HG02798 (cell line): ENCODE measurements at regions not wholly inside any gene's neighbourhood (a gene's known extent, or its start where the extent isn't known, plus 50 kb on each side); places are given as distances from the start of the nearest gene placed in this dataset.
A peak's percentile ranks its signal among the peaks of the same experiment; 100 is the strongest.

ENCODE experiments used
- ATAC-seq: cut with Tn5 transposase; IDR thresholded peaks from one replicate; pipeline ENCODE4 v1.9.1; 2021; ENCODE audit warnings: mild to moderate bottlenecking; ENCODE audit not compliant: unreplicated experiment, poor library complexity

- no peak for ATAC-seq
Measured at GRCh38 chr12:127078577-127079350, 1188.2 kb upstream of the TMEM132C start.

GRCh38 chr12:127079636-127080035, 1187.3 kb upstream of the TMEM132C start:
- no peak for ATAC-seq

- ATAC-seq = no peak
Measured at GRCh38 chr12:127081058-127081457, 1185.9 kb upstream of the TMEM132C start.

GRCh38 chr12:127083008-127083949, 1183.7 kb upstream of the TMEM132C start:
- ATAC-seq = peak; percentile 96

GRCh38 chr12:127101076-127101475, 1165.9 kb upstream of the TMEM132C start:
- ATAC-seq = no peak

GRCh38 chr12:127106041-127106440, 1160.9 kb upstream of the TMEM132C start:
- ATAC-seq = no peak

- no peak for ATAC-seq
Measured at GRCh38 chr12:127106697-127107096, 1160.3 kb upstream of the TMEM132C start.

- ATAC-seq = no peak
Measured at GRCh38 chr12:127107744-127108143, 1159.2 kb upstream of the TMEM132C start.

- ATAC-seq = peak; percentile 90
Measured at GRCh38 chr12:127108360-127109215, 1158.4 kb upstream of the TMEM132C start.

- ATAC-seq = no peak
Measured at GRCh38 chr12:127113945-127114344, 1153.0 kb upstream of the TMEM132C start.

GRCh38 chr12:127115468-127116035, 1151.4 kb upstream of the TMEM132C start:
- ATAC-seq = no peak

- no peak for ATAC-seq
Measured at GRCh38 chr12:127118251-127118650, 1148.7 kb upstream of the TMEM132C start.

- ATAC-seq = no peak
Measured at GRCh38 chr12:127119600-127120140, 1147.3 kb upstream of the TMEM132C start.

- ATAC-seq = no peak
Measured at GRCh38 chr12:127120851-127121250, 1146.1 kb upstream of the TMEM132C start.

GRCh38 chr12:127121494-127122084, 1145.4 kb upstream of the TMEM132C start:
- no peak for ATAC-seq

- ATAC-seq = peak; percentile 87
Measured at GRCh38 chr12:127125607-127126259, 1141.2 kb upstream of the TMEM132C start.

GRCh38 chr12:127126260-127126628, 1140.7 kb upstream of the TMEM132C start:
- peak; percentile 19 for ATAC-seq

GRCh38 chr12:127127897-127128296, 1139.1 kb upstream of the TMEM132C start:
- no peak for ATAC-seq
